OCI-LY7 (cell line): ENCODE measurements at regions not wholly inside any gene's neighbourhood (a gene's known extent, or its start where the extent isn't known, plus 50 kb on each side); places are given as distances from the start of the nearest gene placed in this dataset.

ENCODE experiments used
- EZH2phosphoT487 ChIP-seq: fragments of 200-600 bp; sonication (generic); IDR thresholded peaks from 2 replicates; pipeline ENCODE4 v1.6.1; 2018; ENCODE audit warnings: low read depth, borderline replicate concordance, mild to moderate bottlenecking, mixed run types, antibody characterized with exemption, low read length, moderate library complexity, mixed read lengths
- TF ChIP-seq, protein P1 (sequence below): fragments of 200-600 bp; sonication (generic); conservative IDR thresholded peaks from 2 replicates; pipeline ENCODE4 v1.5.1; 2014; ENCODE audit warnings: mild to moderate bottlenecking, antibody characterized with exemption, low read length, moderate library complexity, mixed read lengths

DNA sequence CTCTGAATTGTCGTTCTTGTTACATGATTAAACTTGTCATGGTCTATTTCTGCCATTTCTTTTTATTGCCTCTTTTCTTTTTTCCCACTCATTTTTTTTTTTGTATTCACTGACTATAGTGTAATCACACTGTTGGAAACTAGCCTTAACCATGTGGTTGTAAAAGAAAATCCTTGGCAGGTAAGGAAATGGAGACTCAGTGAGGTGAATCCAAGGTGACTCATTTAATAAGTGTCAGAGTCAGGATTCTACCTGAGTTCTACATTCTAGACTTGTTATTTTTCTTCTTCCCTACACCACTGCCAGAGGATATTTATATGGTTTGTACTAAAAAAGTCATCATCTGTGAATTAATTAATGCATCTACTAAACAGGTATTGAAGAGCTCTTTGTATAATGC is 152.2 kb downstream of the CBLL2 start:
- TF ChIP-seq, protein P1, sequence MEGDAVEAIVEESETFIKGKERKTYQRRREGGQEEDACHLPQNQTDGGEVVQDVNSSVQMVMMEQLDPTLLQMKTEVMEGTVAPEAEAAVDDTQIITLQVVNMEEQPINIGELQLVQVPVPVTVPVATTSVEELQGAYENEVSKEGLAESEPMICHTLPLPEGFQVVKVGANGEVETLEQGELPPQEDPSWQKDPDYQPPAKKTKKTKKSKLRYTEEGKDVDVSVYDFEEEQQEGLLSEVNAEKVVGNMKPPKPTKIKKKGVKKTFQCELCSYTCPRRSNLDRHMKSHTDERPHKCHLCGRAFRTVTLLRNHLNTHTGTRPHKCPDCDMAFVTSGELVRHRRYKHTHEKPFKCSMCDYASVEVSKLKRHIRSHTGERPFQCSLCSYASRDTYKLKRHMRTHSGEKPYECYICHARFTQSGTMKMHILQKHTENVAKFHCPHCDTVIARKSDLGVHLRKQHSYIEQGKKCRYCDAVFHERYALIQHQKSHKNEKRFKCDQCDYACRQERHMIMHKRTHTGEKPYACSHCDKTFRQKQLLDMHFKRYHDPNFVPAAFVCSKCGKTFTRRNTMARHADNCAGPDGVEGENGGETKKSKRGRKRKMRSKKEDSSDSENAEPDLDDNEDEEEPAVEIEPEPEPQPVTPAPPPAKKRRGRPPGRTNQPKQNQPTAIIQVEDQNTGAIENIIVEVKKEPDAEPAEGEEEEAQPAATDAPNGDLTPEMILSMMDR = no peak
- no peak for TF ChIP-seq EZH2phosphoT487
